ENCODE measurements at regions not wholly inside any gene's neighbourhood (a gene's known extent, or its start where the extent isn't known, plus 50 kb on each side); places are given as distances from the start of the nearest gene placed in this dataset.

- no peak for DNase-seq (ENCODE audit: extremely low read depth, low read depth)
- no peak for TF ChIP-seq CTCF (IDR thresholded peaks at IDR 0.05; ENCODE audit: low read depth, low read length)
Observed at GRCh38 chr2:66682476-66682875, 247.6 kb downstream of the MEIS1 start.

GRCh38 chr2:66683064-66683463 lies 248.1 kb downstream of the MEIS1 start:
- no peak for DNase-seq (ENCODE audit: extremely low read depth, low read depth)
- no peak for TF ChIP-seq CTCF (IDR thresholded peaks at IDR 0.05; ENCODE audit: low read depth, low read length)

GRCh38 chr2:66683599-66683998 lies 248.7 kb downstream of the MEIS1 start:
- DNase-seq (ENCODE audit: extremely low read depth, low read depth), result no peak
- no peak for TF ChIP-seq CTCF (IDR thresholded peaks at IDR 0.05; ENCODE audit: low read depth, low read length)

- DNase-seq (ENCODE audit: extremely low read depth, low read depth), result no peak
- no peak for TF ChIP-seq CTCF (IDR thresholded peaks at IDR 0.05; ENCODE audit: low read depth, low read length)
Observed at GRCh38 chr2:66684289-66684688, 249.4 kb downstream of the MEIS1 start.

GRCh38 chr2:66686755-66687154 lies 251.8 kb downstream of the MEIS1 start:
- DNase-seq (ENCODE audit: extremely low read depth, low read depth), result no peak
- no peak for TF ChIP-seq CTCF (IDR thresholded peaks at IDR 0.05; ENCODE audit: low read depth, low read length)

GRCh38 chr2:66688951-66689350 lies 254.0 kb downstream of the MEIS1 start:
- no peak for DNase-seq (ENCODE audit: extremely low read depth, low read depth)
- no peak for TF ChIP-seq CTCF (IDR thresholded peaks at IDR 0.05; ENCODE audit: low read depth, low read length)

GRCh38 chr2:66689456-66690051 lies 254.6 kb downstream of the MEIS1 start:
- DNase-seq (ENCODE audit: extremely low read depth, low read depth), result no peak
- TF ChIP-seq CTCF (IDR thresholded peaks at IDR 0.05; ENCODE audit: low read depth, low read length), result no peak
